Inferior parietal cortex (tissue), 1 donor: ENCODE measurements at regions not wholly inside any gene's neighbourhood (a gene's known extent, or its start where the extent isn't known, plus 50 kb on each side); places are given as distances from the start of the nearest gene placed in this dataset.

ENCODE experiments used
- DNase-seq: peaks from one replicate; pipeline ENCODE4 v3.0.0-alpha.2; 2016; ENCODE audit errors: extremely low spot score

DNA sequence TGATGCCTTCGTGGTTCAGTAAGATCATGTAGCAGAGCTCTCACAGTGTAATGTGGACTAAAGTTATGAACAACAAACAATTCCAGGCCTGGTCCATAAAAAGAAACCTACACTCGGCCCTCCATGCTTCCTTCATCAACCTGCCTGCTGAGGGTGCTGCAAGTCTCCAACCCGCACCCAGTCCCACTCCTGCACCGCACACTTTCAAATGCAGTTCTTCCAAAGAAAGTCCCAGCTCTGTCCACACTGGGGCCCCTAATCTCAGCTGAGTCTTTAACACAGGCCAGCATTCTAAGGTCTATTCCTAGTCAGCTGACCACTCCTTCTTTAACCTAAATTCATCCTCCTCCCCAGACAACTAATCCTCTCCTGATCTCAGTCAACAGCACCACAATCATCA is 71.5 kb upstream of the NR5A2 start:
- DNase-seq, result no peak

DNA sequence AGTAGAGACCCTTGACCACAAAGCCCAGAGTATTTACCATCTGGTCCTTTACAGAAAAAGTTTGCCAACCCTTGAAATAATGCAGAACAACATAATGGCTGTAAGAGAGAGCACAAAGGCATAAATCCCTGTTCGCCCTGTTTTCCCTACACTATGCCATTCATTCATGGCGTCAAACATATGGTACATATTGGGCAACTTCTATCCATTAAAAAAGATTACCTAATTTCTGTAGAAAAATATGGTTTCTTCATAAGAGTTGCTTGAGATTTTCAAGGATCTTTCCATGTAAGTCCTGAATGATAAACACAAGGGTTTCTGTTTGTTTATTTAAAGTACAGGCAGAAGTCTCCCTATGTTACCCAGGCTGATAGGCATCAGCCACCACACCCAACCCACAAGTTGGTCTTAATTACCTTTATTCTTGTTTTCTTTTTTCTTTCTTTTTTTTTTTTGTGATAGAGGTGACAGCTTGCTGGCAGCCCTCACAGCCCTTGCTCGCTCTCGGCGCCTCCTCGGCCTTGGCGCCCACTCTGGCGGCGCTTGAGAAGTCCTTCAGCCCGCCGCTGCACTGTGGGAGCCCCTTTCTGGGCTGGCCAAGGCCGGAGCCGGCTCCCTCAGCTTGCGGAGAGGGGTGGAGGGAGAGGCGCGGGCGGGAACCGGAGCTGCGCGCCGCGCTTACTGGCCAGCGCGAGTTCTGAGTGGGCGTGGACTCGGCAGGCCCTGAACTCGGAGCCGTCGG is 68.3 kb upstream of the NR5A2 start:
- DNase-seq, result no peak

DNA sequence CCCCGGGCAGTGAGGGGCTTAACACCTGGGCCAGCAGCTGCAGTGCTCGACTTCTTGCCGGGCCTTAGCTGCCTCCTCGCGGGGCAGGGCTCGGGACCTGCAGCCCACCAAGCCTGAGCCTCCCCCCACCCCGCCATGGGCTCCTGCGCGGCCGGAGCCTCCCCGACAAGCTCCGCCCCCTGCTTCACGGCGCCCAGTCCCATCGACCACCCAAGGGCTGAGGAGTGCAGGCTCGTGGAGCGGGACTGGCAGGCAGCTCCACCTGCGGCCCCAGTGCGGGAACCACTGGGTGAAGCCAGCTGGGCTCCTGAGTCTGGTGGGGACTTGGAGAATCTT is 67.8 kb upstream of the NR5A2 start:
- no peak for DNase-seq

DNA sequence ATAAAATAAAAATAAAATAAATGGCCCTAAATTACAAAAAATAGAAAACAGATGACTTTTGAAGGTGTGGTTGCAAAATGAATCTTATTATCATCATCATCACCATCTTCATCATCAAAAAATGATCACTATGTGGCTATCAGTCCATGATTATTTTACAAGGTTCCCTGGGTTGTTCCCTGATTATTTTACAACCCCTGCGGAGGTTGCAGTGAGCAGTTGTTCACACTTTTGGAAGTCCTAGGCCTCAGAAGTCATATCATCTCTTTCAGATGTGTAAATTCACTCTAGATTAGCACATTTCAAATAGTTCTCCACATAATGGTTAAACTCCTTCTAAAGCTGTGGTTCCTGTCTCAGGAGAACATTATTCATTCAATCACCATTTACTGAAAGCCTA is 57.4 kb upstream of the NR5A2 start:
- no peak for DNase-seq

DNA sequence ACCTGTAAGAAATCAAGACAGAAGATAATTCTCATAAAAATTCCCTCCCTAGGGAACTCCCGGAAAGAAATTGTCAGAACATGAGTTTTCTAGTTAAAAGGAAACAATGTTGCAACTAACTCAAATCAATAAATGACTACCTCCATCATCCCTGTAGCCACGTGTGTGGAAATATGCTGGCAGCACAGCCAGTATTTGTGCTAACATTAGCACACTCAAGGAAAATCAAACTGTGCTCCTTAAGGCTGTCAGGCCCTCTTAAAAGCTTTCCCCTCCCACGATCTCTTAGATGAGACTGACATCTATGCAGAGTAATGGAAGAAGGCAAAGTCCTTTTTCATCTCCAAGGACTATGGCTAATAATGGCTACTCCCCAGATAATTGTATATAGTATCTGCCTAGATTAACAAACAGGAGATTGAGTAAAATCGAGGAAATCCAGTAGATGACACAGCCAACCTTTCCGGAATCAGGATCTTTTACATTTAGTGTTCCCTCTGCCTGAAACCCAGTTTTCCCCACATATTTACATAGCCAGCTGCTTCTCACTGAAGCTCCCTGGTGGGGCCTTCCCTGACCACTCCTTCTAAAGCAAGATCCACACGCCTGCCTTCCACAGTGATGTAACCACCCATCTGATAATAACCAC is 50.9 kb upstream of the NR5A2 start:
- DNase-seq, result no peak
